ENCODE measurements at regions not wholly inside any gene's neighbourhood (a gene's known extent, or its start where the extent isn't known, plus 50 kb on each side); places are given as distances from the start of the nearest gene placed in this dataset.

DNA sequence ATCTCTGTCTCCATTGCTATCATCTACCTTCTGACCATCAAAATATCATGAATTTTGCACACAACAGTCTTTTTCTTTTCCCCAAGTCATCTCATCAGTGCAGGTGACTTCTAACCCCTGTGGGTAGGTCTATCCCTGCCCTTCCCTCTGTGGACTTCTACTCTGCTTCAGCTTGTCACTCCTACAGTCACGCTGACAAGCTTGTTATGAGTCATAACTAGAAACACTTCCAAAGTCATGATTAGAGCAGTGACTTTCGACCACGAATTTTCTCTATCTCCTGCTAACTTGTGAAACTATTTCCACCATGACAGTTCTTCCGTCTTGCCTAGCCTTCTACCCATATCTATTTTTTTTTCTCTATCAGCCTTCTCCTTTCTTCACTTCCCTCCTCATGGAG lies 343.7 kb upstream of the ARGLU1 start:
- H3K27ac ChIP-seq (ENCODE audit: insufficient read depth, low read depth, low read length, poor library complexity, severe bottlenecking) = no peak overlapping the region
- no peaks in the 10 kb centered on the region for H3K9me3 ChIP-seq (ENCODE audit: control insufficient read depth, low read length)
- no peaks in the 10 kb centered on the region for H3K36me3 ChIP-seq (ENCODE audit: control insufficient read depth, insufficient read depth, low read length)
- H3K4me1 ChIP-seq (ENCODE audit: control insufficient read depth, insufficient read depth, low read length) = peaks cover 14% of the 10 kb centered on the region
- H3K27me3 ChIP-seq (ENCODE audit: control insufficient read depth, insufficient read depth, low read length, poor library complexity, severe bottlenecking) = no peaks in the 10 kb centered on the region
- 92 to 93% methylated on average over 4 of the region's 4 CpGs for WGBS, 2 experiments
- H3K4me3 ChIP-seq (ENCODE audit: insufficient read depth, low read depth, low read length) = no peak overlapping the region

- H3K27ac ChIP-seq (ENCODE audit: insufficient read depth, low read depth, low read length, poor library complexity, severe bottlenecking) = no peak overlapping the region
- no peaks in the 10 kb centered on the region for H3K27me3 ChIP-seq (ENCODE audit: control insufficient read depth, insufficient read depth, low read length, poor library complexity, severe bottlenecking)
- no peak overlapping the region for H3K4me3 ChIP-seq (ENCODE audit: insufficient read depth, low read depth, low read length)
- peaks cover 9% of the 10 kb centered on the region for H3K4me1 ChIP-seq (ENCODE audit: control insufficient read depth, insufficient read depth, low read length)
- 83 to 84% methylated on average over 5 of the region's 5 CpGs for WGBS, 2 experiments
- no peaks in the 10 kb centered on the region for H3K36me3 ChIP-seq (ENCODE audit: control insufficient read depth, insufficient read depth, low read length)
- no peaks in the 10 kb centered on the region for H3K9me3 ChIP-seq (ENCODE audit: control insufficient read depth, low read length)
These were observed 343.1 kb upstream of the ARGLU1 start for GRCh38 chr13:106911020-106911419.

GRCh38 chr13:106906426-106906996 lies 338.6 kb upstream of the ARGLU1 start:
- 90 to 91% methylated on average over 13 of the region's 13 CpGs for WGBS, 2 experiments
- H3K4me1 ChIP-seq (ENCODE audit: control insufficient read depth, insufficient read depth, low read length) = peaks cover 7% of the 10 kb centered on the region
- no peak overlapping the region for H3K27ac ChIP-seq (ENCODE audit: insufficient read depth, low read depth, low read length, poor library complexity, severe bottlenecking)
- H3K4me3 ChIP-seq (ENCODE audit: insufficient read depth, low read depth, low read length) = no peak overlapping the region
- no peaks in the 10 kb centered on the region for H3K27me3 ChIP-seq (ENCODE audit: control insufficient read depth, insufficient read depth, low read length, poor library complexity, severe bottlenecking)
- H3K9me3 ChIP-seq (ENCODE audit: control insufficient read depth, low read length) = no peaks in the 10 kb centered on the region
- H3K36me3 ChIP-seq (ENCODE audit: control insufficient read depth, insufficient read depth, low read length) = no peaks in the 10 kb centered on the region

DNA sequence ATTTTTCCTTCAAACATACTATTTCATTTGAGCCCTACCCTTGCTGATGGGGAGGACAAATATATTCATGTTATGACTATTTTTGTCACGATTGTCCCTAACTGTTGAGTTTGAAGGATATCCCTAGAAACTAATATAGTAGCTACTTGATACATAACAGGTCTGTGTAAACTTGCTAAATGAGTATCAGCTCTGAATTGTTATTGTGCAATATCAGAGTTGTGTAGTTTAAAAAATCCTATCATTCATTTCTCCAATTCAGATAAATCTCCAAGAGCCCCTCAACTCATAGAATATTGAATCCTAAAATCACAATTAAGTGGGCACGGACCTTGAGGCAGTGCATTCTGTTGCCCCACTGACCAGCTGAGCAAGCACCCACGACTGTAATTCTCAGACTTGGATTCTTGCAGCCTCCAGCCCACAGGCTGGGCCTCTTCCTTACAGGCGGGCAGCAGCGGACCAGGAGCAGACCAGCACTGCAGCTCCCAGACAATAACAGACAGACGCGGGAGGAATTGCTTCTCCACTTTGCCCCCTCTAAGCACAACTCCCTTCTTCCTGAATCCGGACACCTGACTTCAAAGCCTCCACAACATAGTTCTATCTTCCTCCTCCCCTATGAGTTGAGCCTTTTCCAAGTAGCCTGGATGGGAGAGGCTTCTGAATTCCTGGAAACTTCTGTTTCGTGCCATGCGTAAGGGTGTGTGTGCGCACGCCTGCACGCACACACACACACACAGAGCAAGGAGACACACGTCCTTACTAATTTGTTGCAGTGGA lies 337.6 kb upstream of the ARGLU1 start:
- no peak overlapping the region for H3K27ac ChIP-seq (ENCODE audit: insufficient read depth, low read depth, low read length, poor library complexity, severe bottlenecking)
- peaks cover 7% of the 10 kb centered on the region for H3K4me1 ChIP-seq (ENCODE audit: control insufficient read depth, insufficient read depth, low read length)
- 90 to 93% methylated on average over 12 to 14 of the region's 14 CpGs for WGBS, 2 experiments
- H3K9me3 ChIP-seq (ENCODE audit: control insufficient read depth, low read length) = no peaks in the 10 kb centered on the region
- no peaks in the 10 kb centered on the region for H3K36me3 ChIP-seq (ENCODE audit: control insufficient read depth, insufficient read depth, low read length)
- no peak overlapping the region for H3K4me3 ChIP-seq (ENCODE audit: insufficient read depth, low read depth, low read length)
- no peaks in the 10 kb centered on the region for H3K27me3 ChIP-seq (ENCODE audit: control insufficient read depth, insufficient read depth, low read length, poor library complexity, severe bottlenecking)

- H3K4me1 ChIP-seq (ENCODE audit: control insufficient read depth, insufficient read depth, low read length) = no peaks in the 10 kb centered on the region
- H3K9me3 ChIP-seq (ENCODE audit: control insufficient read depth, low read length) = no peaks in the 10 kb centered on the region
- H3K4me3 ChIP-seq (ENCODE audit: insufficient read depth, low read depth, low read length) = no peak overlapping the region
These were observed 331.5 kb upstream of the ARGLU1 start for GRCh38 chr13:106899442-106899841.

DNA sequence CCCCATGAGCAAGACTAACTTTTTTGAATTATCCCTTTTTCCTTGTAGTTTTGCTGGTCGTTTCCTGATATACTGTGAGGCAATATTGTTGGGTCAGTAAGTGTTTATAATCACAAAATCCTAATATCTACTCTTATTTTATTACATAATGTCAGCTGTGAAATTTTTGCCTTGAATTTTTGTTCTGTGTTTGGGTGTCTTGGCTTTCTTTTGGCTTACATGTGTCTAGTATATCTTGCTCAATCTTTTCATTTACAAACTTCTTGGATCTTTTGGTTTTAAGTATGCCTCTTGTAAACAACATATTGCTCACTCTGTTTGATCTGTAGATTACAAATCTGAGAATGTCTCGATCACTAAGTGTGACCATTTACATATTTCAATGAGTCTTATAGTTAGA lies 330.3 kb upstream of the ARGLU1 start:
- no peaks in the 10 kb centered on the region for H3K9me3 ChIP-seq (ENCODE audit: control insufficient read depth, low read length)
- H3K4me3 ChIP-seq (ENCODE audit: insufficient read depth, low read depth, low read length) = no peak overlapping the region

More at GRCh38 chr13:106899442-106899841, 331.5 kb upstream of the ARGLU1 start:
- Histone ChIP-seq H3K27ac (ENCODE audit: insufficient read depth, low read depth, low read length, poor library complexity, severe bottlenecking) (no peak overlapping the region), H3K27me3 (ENCODE audit: control insufficient read depth, insufficient read depth, low read length, poor library complexity, severe bottlenecking) (no peaks in the 10 kb centered on the region), H3K36me3 (ENCODE audit: control insufficient read depth, insufficient read depth, low read length) (no peaks in the 10 kb centered on the region)

GRCh38 chr13:106888148-106888547 lies 320.2 kb upstream of the ARGLU1 start:
- Histone ChIP-seq H3K4me3 (ENCODE audit: insufficient read depth, low read depth, low read length) (no peak overlapping the region), H3K4me1 (ENCODE audit: control insufficient read depth, insufficient read depth, low read length) (peaks cover 18% of the 10 kb centered on the region), H3K9me3 (ENCODE audit: control insufficient read depth, low read length) (no peaks in the 10 kb centered on the region), H3K27me3 (ENCODE audit: control insufficient read depth, insufficient read depth, low read length, poor library complexity, severe bottlenecking) (no peaks in the 10 kb centered on the region), H3K27ac (ENCODE audit: insufficient read depth, low read depth, low read length, poor library complexity, severe bottlenecking) (no peak overlapping the region), H3K36me3 (ENCODE audit: control insufficient read depth, insufficient read depth, low read length) (no peaks in the 10 kb centered on the region)
- WGBS, 2 experiments = 89 to 97% methylated on average over 2 of the region's 2 CpGs

More for the DNA sequence above, 330.3 kb upstream of the ARGLU1 start:
- Histone ChIP-seq H3K4me1 (ENCODE audit: control insufficient read depth, insufficient read depth, low read length) (no peaks in the 10 kb centered on the region), H3K36me3 (ENCODE audit: control insufficient read depth, insufficient read depth, low read length) (no peaks in the 10 kb centered on the region), H3K27me3 (ENCODE audit: control insufficient read depth, insufficient read depth, low read length, poor library complexity, severe bottlenecking) (no peaks in the 10 kb centered on the region), H3K27ac (ENCODE audit: insufficient read depth, low read depth, low read length, poor library complexity, severe bottlenecking) (no peak overlapping the region)
- no CpG with 5 or more reads among the region's 2 CpGs for WGBS, 2 experiments

- WGBS, 2 experiments = 91 to 94% methylated on average over 2 of the region's 2 CpGs
- Histone ChIP-seq H3K4me3 (ENCODE audit: insufficient read depth, low read depth, low read length) (no peak overlapping the region), H3K4me1 (ENCODE audit: control insufficient read depth, insufficient read depth, low read length) (peaks cover 23% of the 10 kb centered on the region), H3K27me3 (ENCODE audit: control insufficient read depth, insufficient read depth, low read length, poor library complexity, severe bottlenecking) (no peaks in the 10 kb centered on the region), H3K27ac (ENCODE audit: insufficient read depth, low read depth, low read length, poor library complexity, severe bottlenecking) (no peak overlapping the region), H3K36me3 (ENCODE audit: control insufficient read depth, insufficient read depth, low read length) (no peaks in the 10 kb centered on the region), H3K9me3 (ENCODE audit: control insufficient read depth, low read length) (no peaks in the 10 kb centered on the region)
These were observed 319.7 kb upstream of the ARGLU1 start for GRCh38 chr13:106887686-106888085.

GRCh38 chr13:106883976-106884375 lies 316.0 kb upstream of the ARGLU1 start:
- H3K27me3 ChIP-seq (ENCODE audit: control insufficient read depth, insufficient read depth, low read length, poor library complexity, severe bottlenecking) = no peaks in the 10 kb centered on the region
- H3K4me1 ChIP-seq (ENCODE audit: control insufficient read depth, insufficient read depth, low read length) = peaks cover 39% of the 10 kb centered on the region
- H3K27ac ChIP-seq (ENCODE audit: insufficient read depth, low read depth, low read length, poor library complexity, severe bottlenecking) = no peak overlapping the region
- no peaks in the 10 kb centered on the region for H3K36me3 ChIP-seq (ENCODE audit: control insufficient read depth, insufficient read depth, low read length)
- no peaks in the 10 kb centered on the region for H3K9me3 ChIP-seq (ENCODE audit: control insufficient read depth, low read length)
- no peak overlapping the region for H3K4me3 ChIP-seq (ENCODE audit: insufficient read depth, low read depth, low read length)

- peak overlapping the region; percentile 20 for H3K27ac ChIP-seq (ENCODE audit: insufficient read depth, low read depth, low read length, poor library complexity, severe bottlenecking)
- 21 to 26% methylated on average over 6 of the region's 6 CpGs for WGBS, 2 experiments
These were observed 314.3 kb upstream of the ARGLU1 start for GRCh38 chr13:106882246-106882645.

More at GRCh38 chr13:106882246-106882645, 314.3 kb upstream of the ARGLU1 start:
- Histone ChIP-seq H3K9me3 (ENCODE audit: control insufficient read depth, low read length) (no peaks in the 10 kb centered on the region), H3K36me3 (ENCODE audit: control insufficient read depth, insufficient read depth, low read length) (no peaks in the 10 kb centered on the region), H3K27me3 (ENCODE audit: control insufficient read depth, insufficient read depth, low read length, poor library complexity, severe bottlenecking) (no peaks in the 10 kb centered on the region), H3K4me1 (ENCODE audit: control insufficient read depth, insufficient read depth, low read length) (peaks cover 39% of the 10 kb centered on the region), H3K4me3 (ENCODE audit: insufficient read depth, low read depth, low read length) (no peak overlapping the region)
